Mammary epithelial cell (primary cell): ENCODE measurements at regions not wholly inside any gene's neighbourhood (a gene's known extent, or its start where the extent isn't known, plus 50 kb on each side); places are given as distances from the start of the nearest gene placed in this dataset.

ENCODE experiments used
- CTCF ChIP-seq, 2 donors: IDR thresholded peaks in 1 of 2; conservative IDR thresholded peaks in 1 of 2; 2 replicates each; pipeline ENCODE4 v1.5.1; 2011 to 2012; ENCODE audit warnings: inconsistent platforms in 2 of 2, low read length in 2 of 2, mild to moderate bottlenecking in 2 of 2, control low read depth in 1 of 2, low read depth in 1 of 2; ENCODE audit not compliant: insufficient read depth in 1 of 2; ENCODE audit errors: extremely low read depth in 1 of 2
- EZH2 ChIP-seq: IDR thresholded peaks from 2 replicates; pipeline ENCODE4 v1.6.1; 2012; ENCODE audit warnings: low read length, inconsistent platforms, borderline replicate concordance

- TF ChIP-seq CTCF (conservative IDR thresholded peaks at IDR 0.05 in 1 of 2, IDR thresholded peaks at IDR 0.05 in 1 of 2; ENCODE audit: extremely low read depth in 1 of 2, insufficient read depth in 1 of 2, low read depth in 1 of 2, low read length in 2 of 2) (no peak), EZH2 (no peak)
These were observed 730.3 kb downstream of the DNAH5 start for GRCh38 chr5:13214182-13214581.
